Iris pigment epithelial cell (primary cell): ENCODE measurements at regions not wholly inside any gene's neighbourhood (a gene's known extent, or its start where the extent isn't known, plus 50 kb on each side); places are given as distances from the start of the nearest gene placed in this dataset.
"Not testable (repeated sequence)": the region's sequence is repeated elsewhere in the genome, so short reads cannot be mapped to it uniquely, and the experiment has no call there.

Experiments
- DNase-seq: peaks from one replicate; pipeline ENCODE4 v3.0.0-alpha.2; 2011; ENCODE audit warnings: low read depth

GRCh38 chr21:21858502-21859334, 860.5 kb downstream of the NCAM2 start:
- DNase-seq = no peak

GRCh38 chr21:21860888-21861287, 862.7 kb downstream of the NCAM2 start:
- DNase-seq = peak; percentile 36

GRCh38 chr21:21864321-21864840, 866.2 kb downstream of the NCAM2 start:
- no peak for DNase-seq

- peak; percentile 6 for DNase-seq
Measured at GRCh38 chr21:21897275-21897883, 899.2 kb downstream of the NCAM2 start.

GRCh38 chr21:21898801-21899200, 900.6 kb downstream of the NCAM2 start:
- no peak for DNase-seq

GRCh38 chr21:21902416-21902815, 904.2 kb downstream of the NCAM2 start:
- DNase-seq = not testable (repeated sequence)

GRCh38 chr21:21907271-21907670, 909.1 kb downstream of the NCAM2 start:
- no peak for DNase-seq

- DNase-seq = peak; percentile 12
Measured at GRCh38 chr21:21915816-21916215, 917.6 kb downstream of the NCAM2 start.

GRCh38 chr21:21921410-21922232, 923.4 kb downstream of the NCAM2 start:
- peak; percentile 17 for DNase-seq

- no peak for DNase-seq
Measured at GRCh38 chr21:21929226-21929625, 931.0 kb downstream of the NCAM2 start.

GRCh38 chr21:21929789-21930188, 931.6 kb downstream of the NCAM2 start:
- DNase-seq = no peak

GRCh38 chr21:21952566-21952965, 954.4 kb downstream of the NCAM2 start:
- no peak for DNase-seq

GRCh38 chr21:21955204-21955603, 957.0 kb downstream of the NCAM2 start:
- DNase-seq = no peak

- DNase-seq = no peak
Measured at GRCh38 chr21:21957490-21957889, 959.3 kb downstream of the NCAM2 start.

GRCh38 chr21:21963911-21964310, 965.7 kb downstream of the NCAM2 start:
- no peak for DNase-seq

GRCh38 chr21:21968810-21969209, 970.6 kb downstream of the NCAM2 start:
- peak; percentile 6 for DNase-seq

GRCh38 chr21:21969211-21969610, 971.0 kb downstream of the NCAM2 start:
- no peak for DNase-seq

GRCh38 chr21:21971384-21971783, 973.2 kb downstream of the NCAM2 start:
- DNase-seq = peak; percentile 5

- DNase-seq = no peak
Measured at GRCh38 chr21:21973806-21974205, 975.6 kb downstream of the NCAM2 start.

GRCh38 chr21:21996891-21997290, 998.7 kb downstream of the NCAM2 start:
- DNase-seq = no peak

GRCh38 chr21:21997390-21998333, 999.5 kb downstream of the NCAM2 start:
- no peak for DNase-seq
